22Rv1 (cell line): ENCODE measurements at regions not wholly inside any gene's neighbourhood (a gene's known extent, or its start where the extent isn't known, plus 50 kb on each side); places are given as distances from the start of the nearest gene placed in this dataset.

Experiments used
- CTCF ChIP-seq: fragments of 450-650 bp; IDR thresholded peaks from 2 replicates; pipeline ENCODE4 v1.5.1; 2017; ENCODE audit warnings: mild to moderate bottlenecking
- ZFX ChIP-seq: fragments of 450-650 bp; IDR thresholded peaks from 2 replicates; pipeline ENCODE4 v1.6.1; 2017; ENCODE audit warnings: antibody characterized with exemption, borderline replicate concordance

GRCh38 chr9:82783045-82783444, 279.9 kb downstream of the RASEF start:
- TF ChIP-seq CTCF (no peak), ZFX (no peak)
